ENCODE measurements at regions not wholly inside any gene's neighbourhood (a gene's known extent, or its start where the extent isn't known, plus 50 kb on each side); places are given as distances from the start of the nearest gene placed in this dataset.

DNA sequence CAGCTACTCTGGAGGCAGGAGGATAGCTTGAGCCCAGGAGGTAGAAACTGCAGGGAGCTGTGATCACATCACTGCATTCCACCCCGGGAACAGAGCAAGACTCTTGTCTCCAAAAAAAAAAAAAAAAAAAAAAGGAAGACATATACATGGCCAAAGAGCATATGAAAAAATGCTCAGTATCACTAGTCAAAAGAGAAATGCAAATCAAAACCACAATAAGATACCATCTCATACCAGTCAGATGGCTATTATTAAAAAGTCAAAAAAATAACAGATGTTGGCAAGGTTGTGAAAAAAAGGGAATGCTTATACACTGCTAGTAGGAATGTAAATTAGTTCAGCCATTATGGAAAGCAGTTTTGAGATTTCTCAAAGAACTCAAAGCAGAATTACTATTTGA is 174.8 kb upstream of the ATF7IP start:
- no peak for DNase-seq
- peaks cover 2% of the 10 kb centered on the region for H3K27me3 Mint-ChIP-seq (ENCODE audit: low read depth, poor library complexity)
- no peaks in the 10 kb centered on the region for H3K36me3 Mint-ChIP-seq (ENCODE audit: low read depth)
- H3K4me3 Mint-ChIP-seq, result no peak overlapping the region
- no peak overlapping the region for H3K27ac Mint-ChIP-seq
- no peaks in the 10 kb centered on the region for H3K9me3 Mint-ChIP-seq
- H3K4me1 Mint-ChIP-seq, result peaks cover 12% of the 10 kb centered on the region
- TF ChIP-seq CTCF (IDR thresholded peaks at IDR 0.05), result no peak

GRCh38 chr12:14191612-14192011 is 173.9 kb upstream of the ATF7IP start:
- Mint-ChIP-seq H3K27me3 (ENCODE audit: low read depth, poor library complexity) (peaks cover 2% of the 10 kb centered on the region), H3K4me3 (no peak overlapping the region), H3K4me1 (peaks cover 9% of the 10 kb centered on the region), H3K36me3 (ENCODE audit: low read depth) (no peaks in the 10 kb centered on the region), H3K9me3 (no peaks in the 10 kb centered on the region), H3K27ac (peak overlapping the region; percentile 9)
- no peak for TF ChIP-seq CTCF (IDR thresholded peaks at IDR 0.05)
- no peak for DNase-seq

DNA sequence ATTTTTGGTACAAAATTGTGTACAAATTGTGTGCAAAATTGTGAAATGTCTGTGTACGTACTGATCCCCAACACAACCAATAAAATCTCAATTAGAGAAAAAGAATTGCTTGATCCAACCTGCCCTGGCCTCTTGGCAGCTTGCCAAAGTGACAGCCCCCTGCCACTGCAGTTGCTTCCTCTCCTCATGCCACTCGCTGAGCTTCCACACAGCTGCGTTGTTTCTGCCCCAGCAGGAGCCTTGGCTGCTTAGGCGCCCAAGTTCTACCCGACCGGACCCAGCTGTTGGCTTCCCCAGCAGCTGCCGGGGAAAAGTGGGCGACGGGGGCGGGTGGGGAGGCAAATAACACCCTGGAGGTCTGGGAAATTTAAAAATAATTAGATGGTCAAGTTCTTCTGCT is 171.8 kb upstream of the ATF7IP start:
- Mint-ChIP-seq H3K27ac (no peak overlapping the region), H3K4me1 (peaks cover 5% of the 10 kb centered on the region), H3K36me3 (ENCODE audit: low read depth) (no peaks in the 10 kb centered on the region), H3K27me3 (ENCODE audit: low read depth, poor library complexity) (peaks cover 2% of the 10 kb centered on the region), H3K4me3 (no peak overlapping the region), H3K9me3 (no peaks in the 10 kb centered on the region)
- TF ChIP-seq CTCF (IDR thresholded peaks at IDR 0.05), result no peak
- no peak for DNase-seq

DNA sequence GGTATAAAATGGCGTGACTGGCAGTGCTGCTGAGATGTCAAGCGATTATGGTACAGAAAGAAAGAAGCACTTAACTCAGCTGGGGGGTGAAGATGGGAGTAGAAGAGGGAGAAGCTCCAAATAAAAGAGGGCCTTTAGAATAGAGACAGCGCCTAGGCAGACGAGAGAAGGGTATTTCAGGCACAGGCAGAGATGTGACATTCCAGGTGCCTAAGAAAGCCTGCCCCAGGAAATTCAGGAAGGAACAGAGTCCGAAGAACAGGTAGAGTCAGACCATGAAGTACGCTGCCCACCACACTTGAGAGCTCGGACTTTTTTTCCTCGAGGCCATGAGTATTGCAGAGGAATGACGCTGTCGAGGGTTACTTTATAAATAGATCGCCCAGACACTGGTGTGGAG is 170.9 kb upstream of the ATF7IP start:
- Mint-ChIP-seq H3K9me3 (no peaks in the 10 kb centered on the region), H3K36me3 (ENCODE audit: low read depth) (no peaks in the 10 kb centered on the region), H3K4me1 (no peaks in the 10 kb centered on the region), H3K27ac (no peak overlapping the region), H3K27me3 (ENCODE audit: low read depth, poor library complexity) (peaks cover 2% of the 10 kb centered on the region), H3K4me3 (no peak overlapping the region)
- DNase-seq, result no peak
- no peak for TF ChIP-seq CTCF (IDR thresholded peaks at IDR 0.05)

GRCh38 chr12:14199455-14200198 is 165.9 kb upstream of the ATF7IP start:
- Mint-ChIP-seq H3K36me3 (ENCODE audit: low read depth) (no peaks in the 10 kb centered on the region), H3K27ac (no peak overlapping the region), H3K4me1 (no peaks in the 10 kb centered on the region), H3K27me3 (ENCODE audit: low read depth, poor library complexity) (peaks cover 3% of the 10 kb centered on the region), H3K4me3 (no peak overlapping the region), H3K9me3 (no peaks in the 10 kb centered on the region)
- DNase-seq, result no peak
- no peak for TF ChIP-seq CTCF (IDR thresholded peaks at IDR 0.05)

- Mint-ChIP-seq H3K9me3 (no peaks in the 10 kb centered on the region), H3K4me1 (no peaks in the 10 kb centered on the region), H3K27me3 (ENCODE audit: low read depth, poor library complexity) (peaks cover 5% of the 10 kb centered on the region), H3K27ac (no peak overlapping the region), H3K36me3 (ENCODE audit: low read depth) (no peaks in the 10 kb centered on the region), H3K4me3 (no peak overlapping the region)
- no peak for TF ChIP-seq CTCF (IDR thresholded peaks at IDR 0.05)
- DNase-seq, result no peak
Observed at GRCh38 chr12:14200598-14200997, 164.9 kb upstream of the ATF7IP start.
